Mesodermal cell (in vitro differentiated cells): ENCODE measurements at regions not wholly inside any gene's neighbourhood (a gene's known extent, or its start where the extent isn't known, plus 50 kb on each side); places are given as distances from the start of the nearest gene placed in this dataset.

ENCODE experiments used
- H3K27ac ChIP-seq: 2 replicates; pipeline ENCODE4 v1.7.0; 2013; ENCODE audit warnings: mild to moderate bottlenecking, low read depth, low read length, moderate library complexity; ENCODE audit not compliant: severe bottlenecking
- H3K36me3 ChIP-seq: 2 replicates; pipeline ENCODE4 v1.7.1; 2013; ENCODE audit warnings: mild to moderate bottlenecking, low read length, moderate library complexity; ENCODE audit not compliant: control insufficient read depth, insufficient read depth
- H3K4me1 ChIP-seq: one replicate; pipeline ENCODE4 v1.7.1; 2013; ENCODE audit warnings: mild to moderate bottlenecking, low read length; ENCODE audit not compliant: insufficient read depth, control insufficient read depth, poor library complexity, severe bottlenecking
- H3K4me3 ChIP-seq: 2 replicates; pipeline ENCODE4 v1.7.0; 2013; ENCODE audit warnings: low read length, control low read depth, mild to moderate bottlenecking; ENCODE audit not compliant: insufficient read depth, poor library complexity, severe bottlenecking; ENCODE audit errors: extremely low read depth
- H3K9me3 ChIP-seq: 2 replicates; pipeline ENCODE4 v1.7.1; 2013; ENCODE audit warnings: mild to moderate bottlenecking, low read length, moderate library complexity; ENCODE audit not compliant: control insufficient read depth
- WGBS, 2 experiments: methylation state at CpG; one replicate each; pipeline ENCODE4 v1.1.5; 2013; ENCODE audit warnings: missing lambda C conversion rate in 2 of 2; ENCODE audit not compliant: insufficient coverage in 2 of 2; 5-methylcytosine and 5-hydroxymethylcytosine counted together

DNA sequence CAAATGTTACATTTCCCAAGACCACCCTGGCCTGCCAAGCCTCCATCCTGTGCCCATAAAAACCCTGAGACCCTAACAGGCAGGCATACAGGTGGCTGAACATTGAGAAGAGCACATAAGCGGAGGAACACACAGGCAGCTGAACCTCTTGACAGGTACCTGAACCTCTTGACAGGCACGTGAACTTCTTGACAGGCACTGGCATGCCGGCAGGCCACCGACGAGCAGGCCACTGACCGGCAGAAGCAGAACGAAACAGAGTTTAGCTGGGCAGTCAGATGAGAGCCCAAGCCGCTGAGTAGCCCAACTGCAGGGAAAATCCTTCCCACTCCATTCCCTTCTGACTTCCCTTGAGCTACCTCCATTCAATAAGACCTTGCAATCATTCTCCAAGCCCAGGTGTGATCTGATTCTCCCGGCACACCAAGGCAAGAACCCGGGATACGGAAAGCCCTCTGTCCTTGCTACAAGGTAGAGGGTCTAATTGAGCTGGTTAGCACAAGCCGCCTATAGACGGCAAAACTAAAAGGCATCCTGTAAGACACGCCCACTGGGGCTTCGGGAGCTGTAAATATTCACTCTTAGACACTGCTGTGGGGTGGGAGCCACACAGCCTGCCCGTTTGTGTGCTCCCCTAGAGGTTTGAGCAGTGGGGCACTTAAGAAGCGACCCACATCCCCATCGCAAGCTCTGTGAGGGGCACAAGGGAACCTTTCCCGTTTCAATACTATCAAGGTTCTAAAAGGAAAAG, 2613.9 kb upstream of the PCDH20 start:
- Histone ChIP-seq H3K4me3 (no peak overlapping the region), H3K9me3 (no peaks in the 10 kb centered on the region), H3K4me1 (no peaks in the 10 kb centered on the region), H3K27ac (no peak overlapping the region), H3K36me3 (no peaks in the 10 kb centered on the region)
- WGBS, 2 experiments = 91% methylated on average over 15 to 16 of the region's 19 CpGs

- Histone ChIP-seq H3K36me3 (no peaks in the 10 kb centered on the region), H3K9me3 (no peaks in the 10 kb centered on the region), H3K4me3 (no peak overlapping the region), H3K27ac (no peak overlapping the region), H3K4me1 (no peaks in the 10 kb centered on the region)
Observed at GRCh38 chr13:64028551-64028950, 2612.9 kb upstream of the PCDH20 start.

DNA sequence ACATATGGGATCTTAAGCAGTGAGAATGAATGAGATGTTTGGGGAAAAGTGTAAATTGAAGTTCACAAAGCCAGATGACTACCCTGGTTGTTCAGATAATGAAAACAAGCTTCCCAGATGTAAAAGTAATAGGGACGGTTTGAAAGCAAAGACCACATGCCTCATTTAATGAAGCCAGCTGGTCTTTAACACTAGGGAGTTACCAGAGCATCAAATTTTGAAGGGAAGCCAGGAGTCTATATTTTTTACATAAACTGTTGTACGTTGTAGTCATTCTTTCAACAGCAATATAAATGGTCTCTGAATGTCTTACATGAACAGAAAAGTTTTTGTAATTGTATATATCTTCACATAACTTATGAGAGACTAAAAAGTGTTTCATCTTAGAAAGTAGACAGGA, 2604.5 kb upstream of the PCDH20 start:
- no peak overlapping the region for H3K4me3 ChIP-seq
- no peaks in the 10 kb centered on the region for H3K36me3 ChIP-seq
- H3K27ac ChIP-seq = no peak overlapping the region
- H3K4me1 ChIP-seq = no peaks in the 10 kb centered on the region
- no peaks in the 10 kb centered on the region for H3K9me3 ChIP-seq
- 88% methylated on average over 1 of the region's 2 CpGs; no CpG with 5 or more reads in 1 of the 2 experiments for WGBS, 2 experiments

GRCh38 chr13:64007339-64007738, 2591.7 kb upstream of the PCDH20 start:
- WGBS, 2 experiments = no CpG with 5 or more reads among the region's 1 CpG
- Histone ChIP-seq H3K4me1 (no peaks in the 10 kb centered on the region), H3K27ac (no peak overlapping the region), H3K9me3 (no peaks in the 10 kb centered on the region), H3K36me3 (no peaks in the 10 kb centered on the region), H3K4me3 (no peak overlapping the region)

DNA sequence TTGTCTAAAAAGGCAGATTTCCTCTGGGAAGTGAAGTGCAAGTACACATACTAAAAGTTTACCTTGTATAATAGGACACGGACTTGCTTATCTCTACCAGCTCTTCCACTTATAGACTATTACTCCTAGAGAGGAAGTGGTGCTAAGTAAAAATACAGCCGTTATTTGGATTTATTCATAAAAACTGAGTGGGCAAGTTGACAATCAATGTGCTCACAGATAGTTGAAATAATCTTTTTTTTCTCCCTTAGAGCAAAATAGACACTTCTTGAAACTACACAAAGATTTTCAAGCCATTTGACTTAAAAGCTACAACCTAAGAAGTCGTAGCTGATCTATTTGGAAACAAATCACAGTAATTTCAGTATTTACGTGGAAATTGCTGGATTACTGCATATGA, 2584.7 kb upstream of the PCDH20 start:
- H3K36me3 ChIP-seq = no peaks in the 10 kb centered on the region
- H3K27ac ChIP-seq = no peak overlapping the region
- 100% methylated on average over 1 of the region's 4 CpGs; no CpG with 5 or more reads in 1 of the 2 experiments for WGBS, 2 experiments
- H3K9me3 ChIP-seq = no peaks in the 10 kb centered on the region
- H3K4me3 ChIP-seq = no peak overlapping the region
- no peaks in the 10 kb centered on the region for H3K4me1 ChIP-seq

DNA sequence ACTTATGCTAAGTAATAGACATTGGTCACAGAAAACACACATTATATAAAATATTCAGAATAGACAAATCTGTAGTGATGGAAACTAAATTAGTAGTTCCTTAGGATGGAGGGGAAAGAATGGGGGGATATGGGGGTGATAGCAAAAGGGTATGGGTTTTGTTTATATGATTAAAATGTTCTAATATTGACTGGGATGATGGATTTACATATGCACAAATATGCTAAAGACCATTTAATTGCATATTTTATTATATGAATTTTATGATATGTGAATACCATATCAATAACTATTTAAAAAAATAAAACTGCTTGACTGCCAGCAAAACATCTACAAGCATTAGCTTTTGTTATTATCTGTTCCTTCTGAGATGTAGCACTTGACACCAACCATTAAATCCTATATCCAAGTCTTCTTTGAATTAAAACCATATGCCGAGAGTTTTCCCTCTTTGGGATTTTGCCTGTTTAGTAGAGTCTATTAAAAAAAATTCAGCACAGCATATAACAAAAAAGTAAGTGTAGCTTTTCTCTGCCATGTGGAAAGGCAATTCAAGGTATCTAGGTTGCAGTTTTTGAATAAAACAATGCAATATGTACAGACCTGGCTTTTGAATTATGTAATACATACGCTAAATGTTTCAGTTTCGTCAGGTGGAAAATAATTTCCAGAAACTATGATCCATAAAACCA, 2584.1 kb upstream of the PCDH20 start:
- Histone ChIP-seq H3K4me1 (no peaks in the 10 kb centered on the region), H3K36me3 (no peaks in the 10 kb centered on the region), H3K27ac (no peak overlapping the region), H3K4me3 (no peak overlapping the region), H3K9me3 (no peaks in the 10 kb centered on the region)
- WGBS, 2 experiments = no CpG with 5 or more reads among the region's 3 CpGs

- Histone ChIP-seq H3K9me3 (no peaks in the 10 kb centered on the region), H3K4me3 (no peak overlapping the region), H3K4me1 (no peaks in the 10 kb centered on the region), H3K36me3 (no peaks in the 10 kb centered on the region), H3K27ac (no peak overlapping the region)
- no CpG with 5 or more reads among the region's 1 CpG for WGBS, 2 experiments
Observed at GRCh38 chr13:63983366-63983765, 2567.7 kb upstream of the PCDH20 start.

GRCh38 chr13:63979951-63980350, 2564.3 kb upstream of the PCDH20 start:
- Histone ChIP-seq H3K4me1 (no peaks in the 10 kb centered on the region), H3K4me3 (no peak overlapping the region), H3K36me3 (no peaks in the 10 kb centered on the region), H3K27ac (no peak overlapping the region), H3K9me3 (no peaks in the 10 kb centered on the region)

- Histone ChIP-seq H3K36me3 (no peaks in the 10 kb centered on the region), H3K4me1 (no peaks in the 10 kb centered on the region), H3K9me3 (no peaks in the 10 kb centered on the region), H3K4me3 (no peak overlapping the region), H3K27ac (no peak overlapping the region)
- no CpG with 5 or more reads among the region's 2 CpGs for WGBS, 2 experiments
Observed at GRCh38 chr13:63972328-63972727, 2556.7 kb upstream of the PCDH20 start.

DNA sequence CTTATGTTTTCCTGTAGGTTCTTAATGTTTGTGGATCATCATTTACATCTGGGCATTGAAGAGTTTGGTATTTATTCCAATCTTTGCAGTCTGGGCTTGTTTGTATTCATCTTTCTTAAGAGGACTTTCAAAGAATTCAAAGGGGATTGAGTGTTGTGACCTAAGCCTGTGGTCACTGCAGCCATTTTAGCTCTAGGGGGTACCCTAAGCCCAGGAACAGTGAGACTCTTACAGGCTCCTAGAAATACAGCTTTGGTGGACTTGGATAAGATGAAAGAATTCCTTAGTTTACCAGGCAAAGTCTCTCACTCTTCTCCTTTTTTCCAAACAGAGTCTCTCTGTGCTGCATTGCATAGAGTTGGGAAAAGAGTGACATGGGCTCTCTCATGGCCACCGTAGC, 2539.0 kb upstream of the PCDH20 start:
- no peaks in the 10 kb centered on the region for H3K9me3 ChIP-seq
- H3K27ac ChIP-seq = no peak overlapping the region
- 82 to 89% methylated on average over 1 of the region's 1 CpG for WGBS, 2 experiments
- no peaks in the 10 kb centered on the region for H3K36me3 ChIP-seq
- no peaks in the 10 kb centered on the region for H3K4me1 ChIP-seq
- H3K4me3 ChIP-seq = no peak overlapping the region

GRCh38 chr13:63948045-63948444, 2532.4 kb upstream of the PCDH20 start:
- H3K9me3 ChIP-seq = no peaks in the 10 kb centered on the region
- no peaks in the 10 kb centered on the region for H3K36me3 ChIP-seq
- no peaks in the 10 kb centered on the region for H3K4me1 ChIP-seq
- H3K27ac ChIP-seq = no peak overlapping the region
- H3K4me3 ChIP-seq = no peak overlapping the region
- no CpG with 5 or more reads among the region's 3 CpGs for WGBS, 2 experiments
